ENCODE measurements at regions not wholly inside any gene's neighbourhood (a gene's known extent, or its start where the extent isn't known, plus 50 kb on each side); places are given as distances from the start of the nearest gene placed in this dataset.
"Not testable (repeated sequence)": the region's sequence is repeated elsewhere in the genome, so short reads cannot be mapped to it uniquely, and the experiment has no call there.

- H3K27ac ChIP-seq (ENCODE audit: low read depth, low read length); H3K23ac ChIP-seq (ENCODE audit: insufficient read length); POLR2A ChIA-PET (ENCODE audit: partially characterized antibody); H3K79me1 ChIP-seq (ENCODE audit: low read depth, low read length); DNase-seq (ENCODE audit: low read depth in 1 of 2, low spot score in 2 of 2); H4K8ac ChIP-seq (ENCODE audit: extremely low read depth, insufficient read depth, low read length); CTCF ChIA-PET (ENCODE audit: partially characterized antibody); H4K91ac ChIP-seq (replicated peaks; ENCODE audit: insufficient read length, low read length); H2AK5ac ChIP-seq (ENCODE audit: low read depth, low read length); H3K4me3 ChIP-seq (ENCODE audit: extremely low read depth in 1 of 4, insufficient read depth in 2 of 4, low read depth in 3 of 4, low read length in 4 of 4); H2AFZ ChIP-seq (ENCODE audit: low read length); H4K20me1 ChIP-seq (replicated peaks in 1 of 2; ENCODE audit: control insufficient read depth in 1 of 2, insufficient read depth in 2 of 2, low read length in 2 of 2); H3K4ac ChIP-seq (replicated peaks; ENCODE audit: insufficient read length, low read depth, low read length); H3K23me2 ChIP-seq (ENCODE audit: low read depth, low read length); H3K56ac ChIP-seq (replicated peaks; ENCODE audit: insufficient read length, low read depth, low read length); H3K14ac ChIP-seq (ENCODE audit: insufficient read length); H3K79me2 ChIP-seq (ENCODE audit: control insufficient read depth in 1 of 2, insufficient read depth in 2 of 2, low read length in 2 of 2); H2BK12ac ChIP-seq (ENCODE audit: low read depth, low read length); FAIRE-seq; H3K36me3 ChIP-seq (ENCODE audit: control insufficient read depth in 2 of 4, insufficient read depth in 4 of 4, low read length in 3 of 4); H3K27me3 ChIP-seq (replicated peaks in 1 of 4; ENCODE audit: control insufficient read depth in 3 of 4, extremely low read depth in 1 of 4, insufficient read depth in 3 of 4, low read length in 3 of 4); H2BK15ac ChIP-seq (ENCODE audit: low read length); H3K18ac ChIP-seq (ENCODE audit: extremely low read depth, low read length); H2BK20ac ChIP-seq (ENCODE audit: low read length); H3K9ac ChIP-seq (replicated peaks in 1 of 4; ENCODE audit: extremely low read depth in 1 of 4, low read depth in 3 of 4, low read length in 3 of 4); H2BK120ac ChIP-seq (replicated peaks; ENCODE audit: low read depth, low read length); H3K4me1 ChIP-seq (replicated peaks in 1 of 4; ENCODE audit: control insufficient read depth in 3 of 4, insufficient read depth in 4 of 4, low read length in 3 of 4); H3K4me2 ChIP-seq (ENCODE audit: insufficient read depth in 1 of 2, low read depth in 2 of 2, low read length in 2 of 2); H4K5ac ChIP-seq (ENCODE audit: insufficient read length, low read depth, low read length); H3K9me3 ChIP-seq (ENCODE audit: insufficient read depth in 2 of 2, low read depth in 1 of 2, low read length in 1 of 2); H2BK5ac ChIP-seq (ENCODE audit: low read depth, low read length): not testable (repeated sequence)
- WGBS, 2 experiments (ENCODE audit: extremely low coverage in 1 of 2, insufficient coverage in 1 of 2, insufficient read length in 1 of 2, insufficient replicate concordance in 2 of 2, low coverage in 1 of 2, low lambda C conversion rate in 2 of 2, missing lambda C conversion rate in 1 of 2): no CpG with 5 or more reads among the region's 5 CpGs
Measured at GRCh38 chr1:149260736-149261340, 157.5 kb upstream of the NBPF9 start.

GRCh38 chr1:149267287-149267686 is 163.9 kb upstream of the NBPF9 start:
- not testable (repeated sequence) for H2BK20ac ChIP-seq (ENCODE audit: low read length)
- WGBS, 2 experiments (ENCODE audit: extremely low coverage in 1 of 2, insufficient coverage in 1 of 2, insufficient read length in 1 of 2, insufficient replicate concordance in 2 of 2, low coverage in 1 of 2, low lambda C conversion rate in 2 of 2, missing lambda C conversion rate in 1 of 2): no CpG with 5 or more reads among the region's 3 CpGs

More at GRCh38 chr1:149267287-149267686, 163.9 kb upstream of the NBPF9 start:
- H3K4me2 ChIP-seq (ENCODE audit: insufficient read depth in 1 of 2, low read depth in 2 of 2, low read length in 2 of 2); FAIRE-seq; H3K9me3 ChIP-seq (ENCODE audit: insufficient read depth in 2 of 2, low read depth in 1 of 2, low read length in 1 of 2); H4K8ac ChIP-seq (ENCODE audit: extremely low read depth, insufficient read depth, low read length); H3K56ac ChIP-seq (replicated peaks; ENCODE audit: insufficient read length, low read depth, low read length); H2BK120ac ChIP-seq (replicated peaks; ENCODE audit: low read depth, low read length); H2BK15ac ChIP-seq (ENCODE audit: low read length); H2BK5ac ChIP-seq (ENCODE audit: low read depth, low read length); H4K5ac ChIP-seq (ENCODE audit: insufficient read length, low read depth, low read length); H3K4me3 ChIP-seq (ENCODE audit: extremely low read depth in 1 of 4, insufficient read depth in 2 of 4, low read depth in 3 of 4, low read length in 4 of 4); H4K91ac ChIP-seq (replicated peaks; ENCODE audit: insufficient read length, low read length); DNase-seq (ENCODE audit: low read depth in 1 of 2, low spot score in 2 of 2); H3K9ac ChIP-seq (replicated peaks in 1 of 4; ENCODE audit: extremely low read depth in 1 of 4, low read depth in 3 of 4, low read length in 3 of 4); H3K27me3 ChIP-seq (replicated peaks in 1 of 4; ENCODE audit: control insufficient read depth in 3 of 4, extremely low read depth in 1 of 4, insufficient read depth in 3 of 4, low read length in 3 of 4); H3K79me2 ChIP-seq (ENCODE audit: control insufficient read depth in 1 of 2, insufficient read depth in 2 of 2, low read length in 2 of 2); POLR2A ChIA-PET (ENCODE audit: partially characterized antibody); H2AK5ac ChIP-seq (ENCODE audit: low read depth, low read length); H3K4ac ChIP-seq (replicated peaks; ENCODE audit: insufficient read length, low read depth, low read length); CTCF ChIA-PET (ENCODE audit: partially characterized antibody); H3K79me1 ChIP-seq (ENCODE audit: low read depth, low read length); H2AFZ ChIP-seq (ENCODE audit: low read length); H3K18ac ChIP-seq (ENCODE audit: extremely low read depth, low read length); H2BK12ac ChIP-seq (ENCODE audit: low read depth, low read length); H3K23ac ChIP-seq (ENCODE audit: insufficient read length); H3K14ac ChIP-seq (ENCODE audit: insufficient read length); H3K36me3 ChIP-seq (ENCODE audit: control insufficient read depth in 2 of 4, insufficient read depth in 4 of 4, low read length in 3 of 4); H3K23me2 ChIP-seq (ENCODE audit: low read depth, low read length); H3K4me1 ChIP-seq (replicated peaks in 1 of 4; ENCODE audit: control insufficient read depth in 3 of 4, insufficient read depth in 4 of 4, low read length in 3 of 4); H4K20me1 ChIP-seq (replicated peaks in 1 of 2; ENCODE audit: control insufficient read depth in 1 of 2, insufficient read depth in 2 of 2, low read length in 2 of 2); H3K27ac ChIP-seq (ENCODE audit: low read depth, low read length): not testable (repeated sequence)
